ENCODE measurements at regions not wholly inside any gene's neighbourhood (a gene's known extent, or its start where the extent isn't known, plus 50 kb on each side); places are given as distances from the start of the nearest gene placed in this dataset.

DNA sequence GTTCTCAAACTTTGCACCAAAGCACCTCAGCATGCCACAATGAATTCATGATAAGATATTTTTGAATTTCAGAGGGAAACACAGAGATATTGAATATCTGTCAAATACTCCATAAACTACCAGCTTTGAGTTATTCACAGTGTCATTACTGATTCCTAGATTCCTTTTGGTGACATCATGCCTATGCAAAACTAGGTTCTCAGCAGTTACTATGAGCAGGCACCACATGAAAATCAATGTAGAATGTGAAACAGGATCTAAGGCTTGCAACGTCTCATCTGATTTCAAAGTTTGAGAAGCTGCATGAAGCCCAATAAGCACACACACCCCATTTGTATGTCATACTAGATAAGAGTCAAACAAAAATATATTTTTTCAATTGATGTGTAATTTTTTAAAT is 426.5 kb downstream of the NR2F1-AS1 start:
- no peaks in the 10 kb centered on the region for H3K9me3 ChIP-seq (ENCODE audit: low read length)
- DNase-seq (ENCODE audit: low spot score) = no peak
- H2AFZ ChIP-seq (ENCODE audit: low read length) = no peak overlapping the region
- ChIA-PET POLR2A (interaction anchor here (1.4 kb wide), 1 partner anchor 10 kb away, joined by 3 read pairs; no protein-coding TSS in a partner anchor), CTCF (ENCODE audit: unreplicated experiment) (no interaction called here)
- intact Hi-C loops (cut with micrococcal nuclease; ENCODE audit: unreplicated experiment) = no loop called here
- TF ChIP-seq, protein P1, sequence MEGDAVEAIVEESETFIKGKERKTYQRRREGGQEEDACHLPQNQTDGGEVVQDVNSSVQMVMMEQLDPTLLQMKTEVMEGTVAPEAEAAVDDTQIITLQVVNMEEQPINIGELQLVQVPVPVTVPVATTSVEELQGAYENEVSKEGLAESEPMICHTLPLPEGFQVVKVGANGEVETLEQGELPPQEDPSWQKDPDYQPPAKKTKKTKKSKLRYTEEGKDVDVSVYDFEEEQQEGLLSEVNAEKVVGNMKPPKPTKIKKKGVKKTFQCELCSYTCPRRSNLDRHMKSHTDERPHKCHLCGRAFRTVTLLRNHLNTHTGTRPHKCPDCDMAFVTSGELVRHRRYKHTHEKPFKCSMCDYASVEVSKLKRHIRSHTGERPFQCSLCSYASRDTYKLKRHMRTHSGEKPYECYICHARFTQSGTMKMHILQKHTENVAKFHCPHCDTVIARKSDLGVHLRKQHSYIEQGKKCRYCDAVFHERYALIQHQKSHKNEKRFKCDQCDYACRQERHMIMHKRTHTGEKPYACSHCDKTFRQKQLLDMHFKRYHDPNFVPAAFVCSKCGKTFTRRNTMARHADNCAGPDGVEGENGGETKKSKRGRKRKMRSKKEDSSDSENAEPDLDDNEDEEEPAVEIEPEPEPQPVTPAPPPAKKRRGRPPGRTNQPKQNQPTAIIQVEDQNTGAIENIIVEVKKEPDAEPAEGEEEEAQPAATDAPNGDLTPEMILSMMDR (conservative IDR thresholded peaks at IDR 0.05; ENCODE audit: low read length) = no peak
- TF ChIP-seq EZH2phosphoT487 (IDR thresholded peaks at IDR 0.05; ENCODE audit: borderline replicate concordance, low read depth, low read length) = no peak
- no peaks in the 10 kb centered on the region for H3K9me2 ChIP-seq (ENCODE audit: insufficient read depth, low read length)
- no TSS peak for BruUV-seq (replicated peaks)
- no peak overlapping the region for H3K4me3 ChIP-seq (ENCODE audit: low read depth, low read length, poor library complexity, severe bottlenecking)
- H4K20me1 ChIP-seq (ENCODE audit: insufficient read depth, low read length) = no peaks in the 10 kb centered on the region
- H3K36me3 ChIP-seq (ENCODE audit: insufficient read depth, low read length) = no peaks in the 10 kb centered on the region
- H3K27ac ChIP-seq (ENCODE audit: low read depth, low read length, poor library complexity, severe bottlenecking) = no peak overlapping the region
- H3K4me1 ChIP-seq (ENCODE audit: insufficient read depth, low read length, poor library complexity, severe bottlenecking) = no peaks in the 10 kb centered on the region
- no peaks in the 10 kb centered on the region for H3K79me2 ChIP-seq (ENCODE audit: insufficient read depth, low read depth, low read length)
- no peak overlapping the region for H3K4me2 ChIP-seq (ENCODE audit: low read length)

DNA sequence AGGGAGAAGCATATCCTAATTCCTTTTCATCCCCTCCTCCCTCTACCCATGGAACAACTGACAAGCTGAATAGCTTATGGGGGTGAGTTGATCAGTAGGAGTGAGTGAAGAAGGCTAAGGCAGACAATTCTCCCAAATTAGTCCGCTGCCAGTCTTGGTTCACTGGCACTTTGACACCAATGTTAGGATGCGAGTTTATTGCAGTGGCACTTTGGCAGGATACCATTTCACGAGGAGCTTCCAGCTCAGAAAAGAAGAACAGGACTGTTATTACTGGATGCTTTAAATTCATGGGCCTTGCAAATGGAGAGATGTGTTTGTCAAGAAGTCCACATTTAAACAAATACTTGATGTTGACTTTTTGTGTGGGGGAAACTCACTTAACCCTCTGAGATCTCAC is 427.6 kb downstream of the NR2F1-AS1 start:
- Histone ChIP-seq H3K4me3 (ENCODE audit: low read depth, low read length, poor library complexity, severe bottlenecking) (no peak overlapping the region), H2AFZ (ENCODE audit: low read length) (no peak overlapping the region), H4K20me1 (ENCODE audit: insufficient read depth, low read length) (no peaks in the 10 kb centered on the region), H3K36me3 (ENCODE audit: insufficient read depth, low read length) (no peaks in the 10 kb centered on the region), H3K9me3 (ENCODE audit: low read length) (no peaks in the 10 kb centered on the region), H3K79me2 (ENCODE audit: insufficient read depth, low read depth, low read length) (no peaks in the 10 kb centered on the region), H3K9me2 (ENCODE audit: insufficient read depth, low read length) (no peaks in the 10 kb centered on the region), H3K27ac (ENCODE audit: low read depth, low read length, poor library complexity, severe bottlenecking) (no peak overlapping the region), H3K4me1 (ENCODE audit: insufficient read depth, low read length, poor library complexity, severe bottlenecking) (no peaks in the 10 kb centered on the region), H3K4me2 (ENCODE audit: low read length) (no peak overlapping the region)
- ChIA-PET POLR2A (interaction anchor here (0.6 to 1.0 kb wide), 3 partner anchors 13 to 98 kb away, joined by 3 read pairs; no protein-coding TSS in a partner anchor), CTCF (ENCODE audit: unreplicated experiment) (no interaction called here)
- intact Hi-C loops (cut with micrococcal nuclease; ENCODE audit: unreplicated experiment) = no loop called here
- no TSS peak for BruUV-seq (replicated peaks)
- TF ChIP-seq EZH2phosphoT487 (IDR thresholded peaks at IDR 0.05; ENCODE audit: borderline replicate concordance, low read depth, low read length) = no peak
- TF ChIP-seq, protein P1 (conservative IDR thresholded peaks at IDR 0.05; ENCODE audit: low read length) = no peak
- DNase-seq (ENCODE audit: low spot score) = no peak

DNA sequence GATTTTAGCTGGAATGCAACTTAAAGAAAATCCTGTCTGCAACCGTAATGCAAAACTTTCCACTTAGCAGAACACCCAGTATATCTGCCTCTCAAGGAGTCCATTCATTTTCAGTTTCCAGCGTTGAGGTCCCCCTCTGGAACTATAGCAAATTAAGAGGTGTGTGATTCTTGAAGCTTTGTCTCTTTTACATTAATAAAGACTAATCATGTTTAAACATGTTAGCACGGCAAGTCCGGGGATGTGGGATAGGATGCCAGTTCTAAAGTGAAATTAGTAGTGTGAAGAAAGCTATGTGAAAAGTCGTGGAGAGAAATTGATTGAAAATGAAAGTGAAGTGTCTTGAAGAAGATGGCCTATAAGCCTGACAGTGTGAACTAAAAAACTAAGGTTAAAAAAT is 429.1 kb downstream of the NR2F1-AS1 start:
- Histone ChIP-seq H3K4me2 (ENCODE audit: low read length) (no peak overlapping the region), H3K9me2 (ENCODE audit: insufficient read depth, low read length) (no peaks in the 10 kb centered on the region), H3K36me3 (ENCODE audit: insufficient read depth, low read length) (no peaks in the 10 kb centered on the region), H3K79me2 (ENCODE audit: insufficient read depth, low read depth, low read length) (no peaks in the 10 kb centered on the region), H3K27ac (ENCODE audit: low read depth, low read length, poor library complexity, severe bottlenecking) (no peak overlapping the region), H3K4me3 (ENCODE audit: low read depth, low read length, poor library complexity, severe bottlenecking) (no peak overlapping the region), H4K20me1 (ENCODE audit: insufficient read depth, low read length) (no peaks in the 10 kb centered on the region), H3K9me3 (ENCODE audit: low read length) (no peaks in the 10 kb centered on the region), H2AFZ (ENCODE audit: low read length) (no peak overlapping the region), H3K4me1 (ENCODE audit: insufficient read depth, low read length, poor library complexity, severe bottlenecking) (no peaks in the 10 kb centered on the region)
- no peak for DNase-seq (ENCODE audit: low spot score)
- BruUV-seq (replicated peaks) = no TSS peak
- ChIA-PET POLR2A (interaction anchor here (1.1 kb wide), 1 partner anchor 12 kb away, joined by 4 read pairs; no protein-coding TSS in a partner anchor), CTCF (ENCODE audit: unreplicated experiment) (no interaction called here)
- intact Hi-C loops (cut with micrococcal nuclease; ENCODE audit: unreplicated experiment) = no loop called here
- TF ChIP-seq, protein P1 (conservative IDR thresholded peaks at IDR 0.05; ENCODE audit: low read length) = no peak
- no peak for TF ChIP-seq EZH2phosphoT487 (IDR thresholded peaks at IDR 0.05; ENCODE audit: borderline replicate concordance, low read depth, low read length)

All from OCI-LY7 (cell line).